LNCAP (cell line): ENCODE measurements at regions not wholly inside any gene's neighbourhood (a gene's known extent, or its start where the extent isn't known, plus 50 kb on each side); places are given as distances from the start of the nearest gene placed in this dataset.

Experiments
- CTCF ChIP-seq: fragments of 450-650 bp; IDR thresholded peaks from 2 replicates; pipeline ENCODE4 v1.5.1; 2017; ENCODE audit warnings: mild to moderate bottlenecking

DNA sequence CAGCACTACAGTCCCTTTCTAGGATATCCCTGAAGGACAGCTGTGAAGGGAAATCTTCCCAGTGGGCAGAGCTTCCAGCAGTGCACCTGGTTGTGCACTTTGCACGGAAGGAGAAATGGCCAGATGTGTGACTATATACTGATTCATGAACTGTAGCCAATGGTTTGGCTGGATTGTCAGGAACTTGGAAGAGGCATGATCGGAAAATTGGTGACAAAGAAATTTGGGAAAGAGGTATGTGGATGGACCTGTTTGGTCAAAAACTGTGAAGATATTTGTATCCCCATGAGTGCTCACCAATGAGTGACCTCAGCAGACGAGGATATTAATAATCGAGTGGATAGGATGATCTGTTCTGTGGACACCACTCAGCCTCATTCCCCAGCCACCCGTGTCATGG is 582.2 kb downstream of the CPS1 start:
- TF ChIP-seq CTCF: no peak

- TF ChIP-seq CTCF: no peak
These were observed 585.2 kb downstream of the CPS1 start for GRCh38 chr2:211141646-211142045.

DNA sequence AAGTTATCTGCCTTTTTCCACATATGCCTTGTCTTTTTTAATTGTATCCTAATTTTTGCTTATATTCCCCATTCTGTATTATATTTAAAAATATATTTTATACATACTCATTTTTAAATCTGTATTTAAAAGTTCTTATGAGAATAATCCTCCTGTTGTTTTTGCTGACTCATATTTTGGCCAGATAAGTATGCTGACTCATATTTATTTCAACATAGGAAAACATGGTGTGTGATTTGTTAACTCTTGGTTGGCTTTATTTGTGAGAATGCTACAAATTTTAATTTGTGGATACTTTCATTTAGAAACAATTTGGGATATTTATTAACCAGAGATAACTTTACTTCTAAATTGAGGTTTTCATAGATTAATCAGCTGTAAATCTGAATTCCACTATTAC is 587.7 kb downstream of the CPS1 start:
- no peak for TF ChIP-seq CTCF

- no peak for TF ChIP-seq CTCF
These were observed 588.7 kb downstream of the CPS1 start for GRCh38 chr2:211144974-211145665.

DNA sequence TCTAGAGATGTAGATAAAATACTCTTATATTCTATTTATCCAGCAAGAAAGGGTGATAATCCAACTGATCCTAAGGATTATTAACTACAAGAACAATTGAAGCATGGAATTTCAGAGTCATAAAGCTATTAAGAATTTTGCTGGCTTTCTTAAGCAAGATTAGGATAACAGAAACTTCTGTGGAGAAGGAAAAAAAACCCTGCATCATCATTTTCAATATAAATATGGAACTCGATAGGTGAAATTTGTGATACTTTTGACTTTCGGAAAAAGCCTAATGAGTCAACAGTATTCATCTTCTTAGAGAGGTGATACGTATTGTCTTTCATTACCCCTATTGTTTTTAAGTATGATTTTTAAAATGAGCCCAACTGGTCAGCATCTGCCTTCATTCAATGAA is 593.3 kb downstream of the CPS1 start:
- no peak for TF ChIP-seq CTCF

- TF ChIP-seq CTCF: no peak
These were observed 600.8 kb downstream of the CPS1 start for GRCh38 chr2:211157211-211157610.

DNA sequence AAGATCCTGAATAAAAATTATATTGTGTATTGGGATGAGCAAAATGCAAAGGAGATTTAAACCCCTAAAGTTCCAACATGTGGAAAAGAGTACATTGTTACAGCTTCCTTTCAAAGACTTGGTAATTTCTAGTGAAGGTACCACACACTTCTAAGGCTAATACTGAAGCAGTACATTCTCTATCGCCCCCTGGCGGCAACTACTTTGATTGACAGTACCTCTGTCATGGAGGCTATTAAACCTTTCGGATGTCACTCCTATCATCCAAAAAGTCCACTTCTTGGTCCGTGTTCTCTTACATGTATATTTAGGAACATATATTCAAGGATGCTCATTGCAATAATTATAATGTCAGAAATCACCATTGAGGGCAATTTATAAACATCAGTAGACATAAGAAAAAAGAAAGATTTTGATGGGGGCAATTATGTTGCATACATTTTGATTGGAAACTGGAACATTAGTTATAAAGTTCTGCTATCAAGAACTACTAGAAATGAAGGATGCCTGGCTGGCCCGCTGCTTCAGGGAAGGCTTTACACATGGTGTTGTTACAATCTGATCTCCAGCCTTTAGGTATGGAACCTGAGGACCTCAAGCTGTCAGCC is 601.6 kb downstream of the CPS1 start:
- TF ChIP-seq CTCF: peak; percentile 76

- no peak for TF ChIP-seq CTCF
These were observed 603.6 kb downstream of the CPS1 start for GRCh38 chr2:211159972-211160371.
